Smooth muscle cell of the brain vasculature (primary cell): ENCODE measurements at regions not wholly inside any gene's neighbourhood (a gene's known extent, or its start where the extent isn't known, plus 50 kb on each side); places are given as distances from the start of the nearest gene placed in this dataset.
"Not testable (repeated sequence)": the region's sequence is repeated elsewhere in the genome, so short reads cannot be mapped to it uniquely, and the experiment has no call there.

Experiments
- DNase-seq: peaks from one replicate; pipeline ENCODE4 v3.0.0-alpha.2; 2012; ENCODE audit warnings: low read depth, low spot score

GRCh38 chr20:40634891-40635290, 54.1 kb downstream of the MAFB start:
- DNase-seq: no peak

DNA sequence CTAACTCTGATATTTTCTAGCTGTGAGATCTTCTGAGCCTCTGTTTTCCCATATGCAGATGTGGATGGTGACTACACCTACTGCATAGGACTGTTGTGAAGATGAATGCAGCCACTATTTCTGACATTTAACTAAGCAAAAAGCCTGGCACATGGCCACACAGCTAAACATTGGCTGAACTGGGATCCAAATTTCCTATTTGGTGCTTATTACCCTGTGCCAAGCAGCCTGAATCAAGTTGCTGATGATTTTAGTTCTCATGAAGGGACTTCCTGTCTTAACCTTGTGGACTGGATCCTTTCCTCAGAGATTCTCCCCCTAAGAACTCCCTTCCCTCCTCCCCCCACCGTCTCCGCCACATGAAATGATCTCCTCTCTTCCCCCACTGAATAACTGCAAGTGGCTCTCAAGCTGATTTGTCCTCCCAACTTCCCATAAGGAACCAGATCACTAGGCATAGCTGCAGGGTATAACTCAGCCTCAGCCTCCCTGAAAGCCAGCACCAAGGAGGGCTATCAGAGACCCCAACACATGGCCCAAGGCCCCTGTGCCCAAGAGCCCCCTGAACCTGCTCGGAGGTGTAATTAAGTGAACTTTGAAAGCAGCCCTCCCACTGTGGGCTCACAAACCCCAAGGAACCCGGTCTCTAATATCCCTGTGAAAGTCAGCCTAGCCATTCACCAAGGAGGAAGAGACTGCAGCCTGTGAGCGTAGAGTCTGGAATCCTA, 55.7 kb downstream of the MAFB start:
- no peak for DNase-seq

DNA sequence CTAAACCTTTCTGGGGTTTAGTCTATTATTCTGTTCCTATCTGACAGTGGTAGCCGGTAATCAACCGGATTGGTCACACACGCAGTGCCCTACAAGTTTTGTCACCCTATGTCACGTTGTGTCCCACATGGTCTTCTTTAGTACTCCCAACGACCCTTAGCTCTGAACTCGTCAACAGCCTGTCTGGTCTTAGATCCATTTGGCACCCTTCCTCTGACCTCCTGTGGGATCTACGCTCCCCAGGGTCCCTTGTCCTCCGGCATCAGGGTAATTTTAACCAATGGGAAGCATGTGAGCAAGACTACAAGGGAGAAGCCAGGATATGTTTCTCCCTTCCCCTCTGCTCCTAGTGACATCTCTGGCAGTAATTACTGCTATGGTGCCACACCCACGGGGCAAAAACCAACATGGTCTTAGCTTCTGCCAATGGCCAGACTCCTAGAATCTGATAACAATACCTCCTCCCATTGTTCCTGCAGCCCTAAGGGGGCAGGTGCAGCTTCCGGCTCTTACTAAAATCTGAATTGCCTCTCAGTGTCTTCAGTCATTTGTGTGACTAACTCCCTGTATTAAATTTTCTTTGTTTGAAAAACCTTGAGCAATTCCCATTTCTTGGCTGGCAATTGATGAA, 56.6 kb downstream of the MAFB start:
- DNase-seq: no peak

- DNase-seq: no peak
These were observed 57.9 kb downstream of the MAFB start for GRCh38 chr20:40631119-40631631.

DNA sequence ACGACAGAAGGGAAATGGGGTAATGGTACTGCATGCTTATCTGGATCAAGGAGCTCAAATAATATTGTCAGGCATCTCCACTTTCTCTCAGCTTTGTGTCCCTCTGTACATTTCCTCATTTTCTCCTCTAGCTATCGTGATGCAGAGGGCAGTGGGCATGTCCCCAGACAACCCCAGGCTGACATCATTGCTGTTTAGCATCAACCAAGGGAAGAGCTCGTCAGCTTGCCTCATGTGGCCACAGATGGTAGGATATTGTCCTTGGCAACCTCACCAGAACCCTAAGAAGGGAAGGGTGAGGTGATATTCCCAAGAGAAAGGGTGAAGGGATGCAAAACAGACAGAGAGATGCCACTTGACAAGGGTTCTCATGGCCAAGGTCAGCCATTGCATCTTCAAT, 58.3 kb downstream of the MAFB start:
- no peak for DNase-seq

GRCh38 chr20:40630099-40630498, 58.9 kb downstream of the MAFB start:
- no peak for DNase-seq

DNA sequence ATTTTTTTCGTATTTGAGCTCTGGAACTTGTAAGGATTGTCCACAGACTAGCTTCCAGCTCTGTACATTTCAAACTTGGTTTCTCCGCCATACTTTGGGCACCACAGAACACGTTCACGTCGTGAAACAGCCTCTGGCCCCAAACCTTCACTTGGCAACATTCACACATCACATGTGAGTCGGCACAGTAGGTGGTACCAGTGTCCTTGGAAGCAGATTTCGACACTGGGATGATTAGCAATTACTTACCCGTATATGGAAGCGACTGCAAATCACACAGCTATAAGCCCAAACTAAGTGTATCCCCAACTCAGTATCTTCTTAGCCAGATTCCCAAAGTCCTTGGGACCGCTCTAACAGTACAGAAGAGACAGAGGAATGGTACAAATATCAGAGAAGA, 60.2 kb downstream of the MAFB start:
- DNase-seq: no peak

DNA sequence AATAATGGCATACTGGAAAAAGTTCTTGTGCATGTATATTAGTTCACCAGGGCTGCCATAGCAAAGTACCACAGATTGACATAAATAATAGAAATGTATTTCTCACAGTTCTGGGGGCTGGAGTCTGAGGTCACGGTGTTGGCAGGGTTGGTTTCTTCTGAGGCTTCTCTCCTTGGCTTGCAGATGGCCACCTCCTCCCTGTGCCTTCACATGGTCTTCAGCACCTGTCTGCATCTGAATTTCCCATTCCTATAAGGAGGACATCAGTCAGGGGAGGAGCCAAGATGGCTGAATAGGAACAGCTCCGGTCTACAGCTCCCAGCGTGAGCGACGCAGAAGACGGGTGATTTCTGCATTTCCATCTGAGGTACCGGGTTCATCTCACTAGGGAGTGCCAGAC, 70.0 kb downstream of the MAFB start:
- DNase-seq: not testable (repeated sequence)

GRCh38 chr20:40617594-40617993, 71.4 kb downstream of the MAFB start:
- DNase-seq: no peak

- no peak for DNase-seq
These were observed 76.2 kb downstream of the MAFB start for GRCh38 chr20:40612837-40613236.

DNA sequence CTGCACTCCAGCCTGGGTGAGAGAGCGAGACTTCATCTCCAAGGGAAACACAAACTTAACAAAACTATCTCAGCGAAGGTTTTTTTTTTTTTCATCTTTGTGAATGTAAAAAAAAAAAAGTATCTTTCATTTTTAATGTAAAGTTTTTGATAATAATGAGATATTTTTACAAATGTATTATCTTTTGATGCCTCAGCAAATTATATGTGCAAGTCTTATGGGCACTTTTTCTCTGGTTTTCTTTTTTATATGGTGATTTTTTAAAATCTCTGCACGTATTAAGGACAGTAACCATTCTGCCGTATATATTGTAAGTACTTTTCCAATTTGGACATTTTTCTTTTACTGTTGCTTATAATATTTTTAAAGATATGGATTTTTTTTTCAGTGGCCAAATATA, 76.8 kb downstream of the MAFB start:
- no peak for DNase-seq

DNA sequence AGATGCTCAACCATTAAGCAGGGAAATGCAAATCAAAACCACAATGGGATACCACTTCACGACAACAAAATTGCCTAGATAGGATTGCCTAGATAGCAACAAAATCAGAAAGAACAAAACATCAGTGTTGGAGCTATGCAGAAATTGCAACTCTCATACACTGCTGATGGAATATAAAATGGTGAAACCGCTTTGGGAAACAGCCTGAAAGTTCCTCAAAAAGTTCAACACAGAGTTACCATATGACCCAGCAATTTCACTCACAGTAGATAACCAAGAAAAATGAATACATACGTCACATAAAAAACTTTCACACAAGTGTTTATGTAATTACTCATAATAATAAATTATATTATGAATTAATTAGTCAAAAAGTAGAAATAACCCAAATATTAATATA, 78.3 kb downstream of the MAFB start:
- no peak for DNase-seq

GRCh38 chr20:40607927-40608326, 81.1 kb downstream of the MAFB start:
- DNase-seq: no peak

- DNase-seq: no peak
These were observed 82.4 kb downstream of the MAFB start for GRCh38 chr20:40606660-40607059.

DNA sequence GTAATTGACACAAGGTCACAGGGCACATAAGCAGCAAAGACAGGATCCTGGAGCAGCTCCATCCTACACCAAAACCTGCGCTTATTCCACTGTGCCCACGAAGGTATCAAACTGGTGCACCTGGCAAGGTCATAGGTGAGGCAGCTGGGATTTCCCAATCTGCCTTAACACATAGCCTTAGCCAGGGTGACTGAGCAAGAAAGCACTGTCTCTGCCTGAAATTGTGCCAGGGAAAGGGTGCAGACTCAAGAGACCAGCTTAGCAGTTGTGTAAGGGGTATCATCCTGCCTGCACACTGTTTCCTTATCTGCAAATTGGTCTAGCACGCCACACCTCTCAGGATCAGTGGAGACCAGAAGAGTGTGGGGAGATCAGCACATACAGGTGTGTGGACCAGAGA, 82.8 kb downstream of the MAFB start:
- DNase-seq: no peak

GRCh38 chr20:40604416-40604815, 84.6 kb downstream of the MAFB start:
- DNase-seq: no peak

DNA sequence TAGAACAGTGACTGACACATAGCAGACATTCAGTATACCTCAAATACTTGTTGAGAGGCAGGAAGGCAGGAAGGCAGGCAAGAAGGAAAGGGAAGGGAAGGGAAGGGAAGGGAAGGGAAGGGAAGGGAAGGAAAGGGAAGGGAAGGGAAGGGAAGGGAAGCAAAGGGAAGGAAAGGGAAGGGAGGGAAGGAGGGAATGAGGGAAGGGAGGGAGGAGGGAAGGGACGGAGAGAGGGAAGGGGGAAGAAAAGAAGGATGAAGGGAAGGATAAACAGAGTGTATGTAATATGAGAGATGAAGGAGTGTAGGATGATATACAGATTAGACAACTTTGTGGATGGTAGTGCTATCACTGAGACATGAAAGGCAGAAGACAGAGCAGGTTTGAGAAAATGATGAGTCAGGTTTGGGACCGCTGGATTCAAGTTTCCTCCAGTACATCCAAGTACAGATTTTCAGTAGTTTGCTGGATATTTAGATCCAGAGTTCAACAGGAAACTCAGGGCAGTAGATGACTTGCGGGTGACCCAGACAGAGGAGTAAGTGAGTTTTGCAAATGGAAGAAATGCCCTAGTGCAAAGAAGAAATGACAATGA, 85.9 kb downstream of the MAFB start:
- no peak for DNase-seq

DNA sequence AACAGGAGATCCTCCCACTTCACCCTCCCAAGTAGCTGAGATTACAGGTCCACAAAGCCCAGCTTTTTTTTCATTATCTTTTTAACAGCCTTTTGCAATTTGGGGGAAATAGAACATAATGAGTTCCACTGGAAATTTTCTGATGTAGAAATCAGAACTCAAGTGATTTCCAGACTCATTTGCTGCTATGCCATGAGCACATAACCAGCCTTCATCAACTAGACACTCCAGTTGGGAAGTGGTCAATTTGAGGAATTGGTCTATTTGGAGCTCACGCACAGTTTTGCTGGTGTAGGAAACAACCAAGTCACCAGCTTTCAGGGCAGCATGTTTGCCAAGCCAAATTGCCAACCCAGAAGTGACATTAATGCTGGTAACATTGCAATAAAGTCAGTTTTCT, 86.7 kb downstream of the MAFB start:
- no peak for DNase-seq

- no peak for DNase-seq
These were observed 88.4 kb downstream of the MAFB start for GRCh38 chr20:40600441-40601219.

DNA sequence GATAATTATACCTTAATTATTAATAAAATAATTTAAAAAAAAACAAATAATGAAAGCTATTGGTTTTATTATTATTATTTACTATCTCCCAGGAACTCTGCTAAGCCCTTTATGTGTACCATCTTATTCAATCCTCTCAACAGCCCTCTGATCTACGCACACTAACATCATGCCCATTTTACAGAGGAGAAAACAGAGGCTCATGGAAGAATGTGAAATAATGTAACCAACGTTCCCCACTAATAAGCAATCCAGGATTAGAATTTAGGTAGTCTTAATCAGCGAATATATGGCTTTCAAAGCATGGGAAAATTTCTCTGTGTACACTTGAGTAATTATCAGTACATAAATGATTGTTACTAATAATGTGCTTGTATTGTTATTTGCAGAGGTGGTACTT, 89.0 kb downstream of the MAFB start:
- DNase-seq: no peak

- DNase-seq: no peak
These were observed 96.1 kb downstream of the MAFB start for GRCh38 chr20:40592941-40593340.

DNA sequence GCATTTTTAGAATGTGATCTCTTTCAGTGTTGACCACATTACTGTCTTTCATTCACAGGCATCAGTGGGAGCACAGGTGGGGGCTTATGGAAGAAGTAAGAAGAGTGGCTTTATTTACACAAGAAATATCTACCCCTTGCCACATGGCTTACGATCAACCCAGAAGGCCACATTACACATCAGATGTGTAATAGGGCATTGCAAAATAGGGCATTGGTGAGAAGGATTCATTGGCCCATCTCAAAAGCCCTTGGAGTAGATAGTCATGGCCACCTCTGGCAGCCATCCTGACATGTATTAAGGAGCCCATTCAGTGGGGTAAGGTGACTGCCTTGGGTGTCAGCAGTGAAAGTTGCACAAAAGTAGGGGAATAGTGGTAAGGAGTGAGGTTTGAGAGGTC, 97.5 kb downstream of the MAFB start:
- DNase-seq: no peak
